H9 (cell line): ENCODE measurements at regions not wholly inside any gene's neighbourhood (a gene's known extent, or its start where the extent isn't known, plus 50 kb on each side); places are given as distances from the start of the nearest gene placed in this dataset.

ENCODE experiments used
- DNase-seq: peaks from one replicate; pipeline ENCODE4 v3.0.0-alpha.2; 2017
- H2AFZ ChIP-seq: one replicate; pipeline ENCODE4 v1.6.1; 2013; ENCODE audit warnings: mild to moderate bottlenecking, low read length, control low read depth, moderate library complexity
- H2AK5ac ChIP-seq: 2 replicates; pipeline ENCODE4 v1.6.1; 2013; ENCODE audit warnings: low read length, control low read depth, mixed read lengths; ENCODE audit not compliant: insufficient read length
- H2BK120ac ChIP-seq: one replicate; pipeline ENCODE4 v1.6.1; 2013; ENCODE audit warnings: low read depth, mild to moderate bottlenecking, low read length, control low read depth, inconsistent platforms; ENCODE audit not compliant: poor library complexity, severe bottlenecking
- H2BK12ac ChIP-seq: 2 replicates; pipeline ENCODE4 v1.6.1; 2013; ENCODE audit warnings: low read length, control low read depth, mixed read lengths, low read depth; ENCODE audit not compliant: insufficient read length
- H2BK15ac ChIP-seq: 2 replicates; pipeline ENCODE4 v1.6.1; 2013; ENCODE audit warnings: low read depth, low read length, control low read depth
- H2BK20ac ChIP-seq: one replicate; pipeline ENCODE4 v1.6.1; 2013; ENCODE audit warnings: low read depth, mild to moderate bottlenecking, low read length, control low read depth, inconsistent platforms; ENCODE audit not compliant: poor library complexity, severe bottlenecking
- H2BK5ac ChIP-seq: 2 replicates; pipeline ENCODE4 v1.6.1; 2013; ENCODE audit warnings: low read length, control low read depth, mixed read lengths; ENCODE audit not compliant: insufficient read length
- H3K14ac ChIP-seq: 2 replicates; pipeline ENCODE4 v1.6.1; 2013; ENCODE audit warnings: low read length, control low read depth; ENCODE audit not compliant: insufficient read depth
- H3K18ac ChIP-seq: 2 replicates; pipeline ENCODE4 v1.6.1; 2013; ENCODE audit warnings: low read depth, mild to moderate bottlenecking, mixed read lengths, low read length, control low read depth; ENCODE audit not compliant: insufficient read length
- H3K23ac ChIP-seq: 2 replicates; pipeline ENCODE4 v1.6.1; 2013; ENCODE audit warnings: low read length, control low read depth, mixed read lengths, low read depth; ENCODE audit not compliant: insufficient read length
- H3K23me2 ChIP-seq: 2 replicates; pipeline ENCODE4 v1.6.1; 2013; ENCODE audit warnings: low read depth, mild to moderate bottlenecking, mixed read lengths, low read length, control low read depth; ENCODE audit not compliant: insufficient read length, poor library complexity, severe bottlenecking
- H3K27ac ChIP-seq: 2 replicates; pipeline ENCODE4 v1.5.1; 2013; ENCODE audit warnings: low read length, control low read depth, mixed read lengths, low read depth; ENCODE audit not compliant: insufficient read length
- H3K27me3 ChIP-seq: 2 replicates; pipeline ENCODE4 v1.6.1; 2013; ENCODE audit warnings: low read length, control low read depth, inconsistent platforms; ENCODE audit not compliant: insufficient read depth
- H3K4ac ChIP-seq: 2 replicates; pipeline ENCODE4 v1.6.1; 2013; ENCODE audit warnings: low read depth, mild to moderate bottlenecking, control low read depth, inconsistent platforms, low read length, moderate library complexity
- H3K4me1 ChIP-seq: 2 replicates; pipeline ENCODE4 v1.6.1; 2013; ENCODE audit warnings: low read length, control low read depth, inconsistent platforms; ENCODE audit not compliant: insufficient read depth
- H3K4me2 ChIP-seq: 2 replicates; pipeline ENCODE4 v1.6.1; 2013; ENCODE audit warnings: low read length, control low read depth, mixed read lengths; ENCODE audit not compliant: insufficient read length, insufficient read depth
- H3K56ac ChIP-seq: 2 replicates; pipeline ENCODE4 v1.6.1; 2013; ENCODE audit warnings: low read depth, mild to moderate bottlenecking, mixed read lengths, low read length, control low read depth; ENCODE audit not compliant: insufficient read length
- H3K79me1 ChIP-seq: 2 replicates; pipeline ENCODE4 v1.6.1; 2013; ENCODE audit warnings: low read depth, mild to moderate bottlenecking, moderate library complexity, low read length, control low read depth, inconsistent platforms; ENCODE audit not compliant: insufficient read depth, poor library complexity, severe bottlenecking
- H3K79me2 ChIP-seq: 2 replicates; pipeline ENCODE4 v1.6.1; 2013; ENCODE audit warnings: low read length, control low read depth, inconsistent platforms; ENCODE audit not compliant: insufficient read depth
- H3K9ac ChIP-seq: 2 replicates; pipeline ENCODE4 v1.6.1; 2013; ENCODE audit warnings: low read length, control low read depth, mixed read lengths; ENCODE audit not compliant: insufficient read length; ENCODE audit errors: extremely low read depth
- H3K9me3 ChIP-seq: one replicate; pipeline ENCODE4 v1.6.1; 2013; ENCODE audit warnings: low read depth, low read length, inconsistent platforms; ENCODE audit not compliant: control insufficient read depth
- H3T11ph ChIP-seq: one replicate; pipeline ENCODE4 v1.6.1; 2013; ENCODE audit warnings: mild to moderate bottlenecking, low read length, control low read depth, inconsistent platforms
- H4K20me1 ChIP-seq: one replicate; pipeline ENCODE4 v1.6.1; 2013; ENCODE audit not compliant: control insufficient read depth, insufficient read length, insufficient read depth
- H4K5ac ChIP-seq: 2 replicates; pipeline ENCODE4 v1.6.1; 2013; ENCODE audit warnings: low read depth, mild to moderate bottlenecking, mixed read lengths, low read length, control low read depth; ENCODE audit not compliant: insufficient read length
- H4K8ac ChIP-seq: replicated peaks from 2 replicates; pipeline ENCODE4 v1.6.1; 2013; ENCODE audit warnings: low read length, control low read depth, mixed read lengths, low read depth; ENCODE audit not compliant: insufficient read length
- H4K91ac ChIP-seq: 2 replicates; pipeline ENCODE4 v1.6.1; 2013; ENCODE audit warnings: low read depth, mild to moderate bottlenecking, moderate library complexity, mixed read lengths, low read length, control low read depth; ENCODE audit not compliant: insufficient read length
- H3K27ac Mint-ChIP-seq, 3 experiments: 2 replicates in 2 of 3; 3 replicates in 1 of 3; pipeline ENCODE4 v1.8.0; 2020 to 2021; ENCODE audit warnings: mixed read lengths in 3 of 3, mild to moderate bottlenecking in 1 of 3, moderate library complexity in 1 of 3
- H3K27me3 Mint-ChIP-seq: 2 replicates; pipeline ENCODE4 v1.8.0; 2021; ENCODE audit warnings: low read depth, mild to moderate bottlenecking, moderate library complexity, mixed read lengths
- H3K36me3 Mint-ChIP-seq, 3 experiments: 2 replicates in 2 of 3; 3 replicates in 1 of 3; pipeline ENCODE4 v1.8.0; 2020 to 2021; ENCODE audit warnings: low read depth in 3 of 3, mixed read lengths in 3 of 3; ENCODE audit not compliant: insufficient read depth in 1 of 3
- H3K4me1 Mint-ChIP-seq, 2 experiments: 2 replicates each; pipeline ENCODE4 v1.8.0; 2020; ENCODE audit warnings: mixed read lengths in 2 of 2
- H3K4me3 Mint-ChIP-seq, 2 experiments: 2 replicates in 1 of 2; 3 replicates in 1 of 2; pipeline ENCODE4 v1.8.0; 2020 to 2021; ENCODE audit warnings: mild to moderate bottlenecking in 2 of 2, mixed read lengths in 2 of 2, moderate library complexity in 1 of 2
- H3K9me3 Mint-ChIP-seq, 2 experiments: 2 replicates in 1 of 2; 3 replicates in 1 of 2; pipeline ENCODE4 v1.8.0; 2020; ENCODE audit warnings: mild to moderate bottlenecking in 2 of 2, mixed read lengths in 2 of 2, moderate library complexity in 1 of 2
- WGBS: extraction: QIAGEN DNeasy Blood & Tissue Kit; methylation state at CpG from one replicate; pipeline ENCODE4 v1.1.7; 2013; ENCODE audit warnings: missing lambda C conversion rate, low lambda C conversion rate, mixed read lengths; ENCODE audit not compliant: insufficient read length; ENCODE audit errors: extremely low coverage; 5-methylcytosine and 5-hydroxymethylcytosine counted together
- TF ChIP-seq, protein P1 (sequence below): fragments of 200-600 bp; sonication (generic); conservative IDR thresholded peaks from 3 replicates; pipeline ENCODE4 v1.8.0; 2021; ENCODE audit warnings: antibody characterized with exemption, mild to moderate bottlenecking

GRCh38 chr10:44307691-44308090 is 77.2 kb downstream of the CXCL12 start:
- Histone ChIP-seq H2BK12ac (no peak overlapping the region), H4K91ac (no peak overlapping the region), H2AFZ (no peak overlapping the region), H3T11ph (no peak overlapping the region), H3K4me2 (no peak overlapping the region), H3K79me2 (no peaks in the 10 kb centered on the region), H3K79me1 (no peaks in the 10 kb centered on the region), H2BK15ac (no peak overlapping the region), H3K9me3 (no peaks in the 10 kb centered on the region), H3K27ac (no peak overlapping the region), H2BK5ac (no peak overlapping the region), H3K4ac (no peak overlapping the region), H3K14ac (no peak overlapping the region), H2BK120ac (no peak overlapping the region), H3K4me1 (no peaks in the 10 kb centered on the region), H2AK5ac (no peak overlapping the region), H3K56ac (no peak overlapping the region), H4K5ac (no peak overlapping the region), H3K18ac (no peak overlapping the region), H4K20me1 (peaks cover 4% of the 10 kb centered on the region), H3K23me2 (no peaks in the 10 kb centered on the region), H3K9ac (no peak overlapping the region), H3K27me3 (peaks cover 6% of the 10 kb centered on the region; the same call in 1 of the 2 replicates), H4K8ac (no peak overlapping the region), H3K23ac (no peak overlapping the region), H2BK20ac (no peak overlapping the region)
- no CpG with 5 or more reads among the region's 3 CpGs for WGBS
- peaks cover 9 to 12% of the 10 kb centered on the region in 2 experiments for H3K4me1 Mint-ChIP-seq
- H3K27me3 Mint-ChIP-seq, result peaks cover 31% of the 10 kb centered on the region
- no peak overlapping the region for H3K4me3 Mint-ChIP-seq
- TF ChIP-seq, protein P1, sequence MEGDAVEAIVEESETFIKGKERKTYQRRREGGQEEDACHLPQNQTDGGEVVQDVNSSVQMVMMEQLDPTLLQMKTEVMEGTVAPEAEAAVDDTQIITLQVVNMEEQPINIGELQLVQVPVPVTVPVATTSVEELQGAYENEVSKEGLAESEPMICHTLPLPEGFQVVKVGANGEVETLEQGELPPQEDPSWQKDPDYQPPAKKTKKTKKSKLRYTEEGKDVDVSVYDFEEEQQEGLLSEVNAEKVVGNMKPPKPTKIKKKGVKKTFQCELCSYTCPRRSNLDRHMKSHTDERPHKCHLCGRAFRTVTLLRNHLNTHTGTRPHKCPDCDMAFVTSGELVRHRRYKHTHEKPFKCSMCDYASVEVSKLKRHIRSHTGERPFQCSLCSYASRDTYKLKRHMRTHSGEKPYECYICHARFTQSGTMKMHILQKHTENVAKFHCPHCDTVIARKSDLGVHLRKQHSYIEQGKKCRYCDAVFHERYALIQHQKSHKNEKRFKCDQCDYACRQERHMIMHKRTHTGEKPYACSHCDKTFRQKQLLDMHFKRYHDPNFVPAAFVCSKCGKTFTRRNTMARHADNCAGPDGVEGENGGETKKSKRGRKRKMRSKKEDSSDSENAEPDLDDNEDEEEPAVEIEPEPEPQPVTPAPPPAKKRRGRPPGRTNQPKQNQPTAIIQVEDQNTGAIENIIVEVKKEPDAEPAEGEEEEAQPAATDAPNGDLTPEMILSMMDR, result no peak
- peaks cover 11 to 21% (median 15%) of the 10 kb centered on the region in 3 experiments for H3K36me3 Mint-ChIP-seq
- H3K9me3 Mint-ChIP-seq, result peaks cover 17 to 22% of the 10 kb centered on the region in 2 experiments
- no peak for DNase-seq
- H3K27ac Mint-ChIP-seq, result no peak overlapping the region
